Body of pancreas (tissue), 4 donors: ENCODE measurements at regions not wholly inside any gene's neighbourhood (a gene's known extent, or its start where the extent isn't known, plus 50 kb on each side); places are given as distances from the start of the nearest gene placed in this dataset.

ENCODE experiments used
- POLR2A ChIP-seq, 3 donors: fragments of 450-650 bp; IDR thresholded peaks; one replicate each; pipeline ENCODE4 v1.6.1; 2016; ENCODE audit warnings: antibody characterized with exemption in 3 of 3, mild to moderate bottlenecking in 2 of 3
- TF ChIP-seq, protein P1 (sequence below), 7 experiments: fragments of 450-650 bp in 4 of 7; fragments of 200-600 bp in 3 of 7; sonication (generic) in 3 of 7; IDR thresholded peaks; one replicate each; pipeline ENCODE4 v1.5.1; 2016 to 2019; ENCODE audit warnings: antibody characterized with exemption in 7 of 7

DNA sequence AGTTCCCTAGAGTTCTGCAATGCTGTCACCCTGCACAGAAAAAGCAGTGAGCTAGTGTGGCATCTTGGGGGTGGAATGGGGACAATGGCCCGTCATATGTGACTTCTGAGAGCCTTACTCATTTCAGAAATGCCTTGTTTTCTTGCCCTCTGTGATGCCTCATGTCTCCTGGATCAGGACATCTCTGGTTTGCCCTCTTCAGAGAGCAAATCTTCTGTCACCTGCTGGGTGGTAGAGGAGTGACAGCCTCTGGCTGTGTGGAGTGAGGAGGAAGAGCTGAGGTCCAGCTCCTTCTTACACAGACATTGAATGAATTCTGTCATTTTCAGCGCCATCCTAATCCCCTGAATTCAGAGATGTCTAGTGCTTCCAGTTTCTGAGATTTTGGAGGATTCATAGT lies 55.6 kb upstream of the PHLPP1 start:
- no peak for TF ChIP-seq POLR2A (IDR thresholded peaks at IDR 0.05)
- TF ChIP-seq, protein P1, sequence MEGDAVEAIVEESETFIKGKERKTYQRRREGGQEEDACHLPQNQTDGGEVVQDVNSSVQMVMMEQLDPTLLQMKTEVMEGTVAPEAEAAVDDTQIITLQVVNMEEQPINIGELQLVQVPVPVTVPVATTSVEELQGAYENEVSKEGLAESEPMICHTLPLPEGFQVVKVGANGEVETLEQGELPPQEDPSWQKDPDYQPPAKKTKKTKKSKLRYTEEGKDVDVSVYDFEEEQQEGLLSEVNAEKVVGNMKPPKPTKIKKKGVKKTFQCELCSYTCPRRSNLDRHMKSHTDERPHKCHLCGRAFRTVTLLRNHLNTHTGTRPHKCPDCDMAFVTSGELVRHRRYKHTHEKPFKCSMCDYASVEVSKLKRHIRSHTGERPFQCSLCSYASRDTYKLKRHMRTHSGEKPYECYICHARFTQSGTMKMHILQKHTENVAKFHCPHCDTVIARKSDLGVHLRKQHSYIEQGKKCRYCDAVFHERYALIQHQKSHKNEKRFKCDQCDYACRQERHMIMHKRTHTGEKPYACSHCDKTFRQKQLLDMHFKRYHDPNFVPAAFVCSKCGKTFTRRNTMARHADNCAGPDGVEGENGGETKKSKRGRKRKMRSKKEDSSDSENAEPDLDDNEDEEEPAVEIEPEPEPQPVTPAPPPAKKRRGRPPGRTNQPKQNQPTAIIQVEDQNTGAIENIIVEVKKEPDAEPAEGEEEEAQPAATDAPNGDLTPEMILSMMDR (IDR thresholded peaks at IDR 0.05), result no peak
